WI38 (cell line): ENCODE measurements at regions not wholly inside any gene's neighbourhood (a gene's known extent, or its start where the extent isn't known, plus 50 kb on each side); places are given as distances from the start of the nearest gene placed in this dataset.
"Not testable (repeated sequence)": the region's sequence is repeated elsewhere in the genome, so short reads cannot be mapped to it uniquely, and the experiment has no call there.

ENCODE experiments used
- H3K4me3 ChIP-seq: 2 replicates; pipeline ENCODE4 v1.5.1; 2011; ENCODE audit warnings: low read depth, mild to moderate bottlenecking, control low read depth, low read length
- CTCF ChIP-seq: IDR thresholded peaks from 2 replicates; pipeline ENCODE4 v1.5.1; 2012; ENCODE audit warnings: low read depth, mild to moderate bottlenecking, control low read depth, low read length

GRCh38 chr3:20316238-20316637 is 130.2 kb upstream of the SGO1 start:
- no peak overlapping the region for H3K4me3 ChIP-seq
- TF ChIP-seq CTCF: no peak

DNA sequence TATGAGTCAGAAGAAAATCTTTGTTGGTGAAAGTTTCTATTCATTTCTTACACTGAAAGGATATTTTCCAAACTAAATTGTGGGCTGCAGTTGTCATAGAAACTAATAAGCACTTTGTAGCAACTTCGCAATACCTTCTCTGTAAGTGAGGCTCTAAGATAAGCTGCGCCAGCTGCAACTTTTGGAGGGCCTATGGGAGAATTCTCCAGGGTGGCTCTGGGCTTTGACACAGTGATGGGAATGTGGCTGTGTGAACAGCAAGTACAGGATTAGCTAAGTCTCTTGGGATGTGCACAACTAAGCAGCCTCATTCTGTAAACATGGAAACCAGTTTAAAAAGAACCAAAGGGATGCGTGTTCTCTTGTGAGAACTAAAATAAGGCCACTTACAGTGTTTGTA is 124.6 kb upstream of the SGO1 start:
- no peak for TF ChIP-seq CTCF
- H3K4me3 ChIP-seq: no peak overlapping the region

- H3K4me3 ChIP-seq: no peak overlapping the region
Measured at GRCh38 chr3:20307383-20307782, 121.4 kb upstream of the SGO1 start.

DNA sequence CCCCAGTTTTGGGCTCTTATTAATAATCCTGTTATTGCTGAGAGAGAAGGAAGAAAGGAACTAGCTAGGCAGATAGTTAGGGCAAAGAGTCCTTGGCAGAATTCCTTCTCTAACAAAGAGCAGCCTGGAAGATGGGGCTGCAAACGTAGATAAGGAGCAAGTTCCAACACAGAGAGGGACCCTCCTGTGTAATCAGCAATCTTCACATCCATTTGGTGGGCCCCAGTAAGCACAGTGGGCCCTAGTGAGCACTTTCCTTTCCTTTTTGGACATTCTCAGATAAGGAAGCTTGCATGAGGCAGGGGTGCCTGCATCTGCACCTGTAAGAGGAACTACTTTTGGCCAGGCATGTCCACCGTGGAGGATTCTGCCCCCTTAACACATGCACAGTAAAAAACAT is 119.6 kb upstream of the SGO1 start:
- TF ChIP-seq CTCF: no peak
- H3K4me3 ChIP-seq: no peak overlapping the region

More at GRCh38 chr3:20307383-20307782, 121.4 kb upstream of the SGO1 start:
- no peak for TF ChIP-seq CTCF

DNA sequence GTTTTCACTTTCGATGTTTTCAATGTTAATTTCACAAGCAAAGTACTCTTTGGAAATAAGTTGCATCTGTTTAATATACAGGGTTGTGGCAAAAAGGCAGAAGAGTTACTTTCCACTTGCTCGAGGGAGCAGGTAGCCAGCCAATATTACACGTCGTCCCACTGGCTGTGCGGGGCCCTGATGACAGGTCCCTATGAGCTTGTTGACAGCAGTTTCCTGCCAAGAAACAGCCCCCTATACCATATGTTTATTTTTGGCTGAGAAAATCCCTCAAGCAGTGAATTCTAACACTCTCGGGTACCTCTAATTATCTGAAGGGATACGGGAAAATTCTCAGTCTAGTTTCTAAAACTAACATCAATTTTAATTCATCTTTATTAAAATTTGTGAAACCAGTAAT is 116.8 kb upstream of the SGO1 start:
- TF ChIP-seq CTCF: no peak
- no peak overlapping the region for H3K4me3 ChIP-seq

GRCh38 chr3:20288050-20288449 is 102.0 kb upstream of the SGO1 start:
- no peak for TF ChIP-seq CTCF

DNA sequence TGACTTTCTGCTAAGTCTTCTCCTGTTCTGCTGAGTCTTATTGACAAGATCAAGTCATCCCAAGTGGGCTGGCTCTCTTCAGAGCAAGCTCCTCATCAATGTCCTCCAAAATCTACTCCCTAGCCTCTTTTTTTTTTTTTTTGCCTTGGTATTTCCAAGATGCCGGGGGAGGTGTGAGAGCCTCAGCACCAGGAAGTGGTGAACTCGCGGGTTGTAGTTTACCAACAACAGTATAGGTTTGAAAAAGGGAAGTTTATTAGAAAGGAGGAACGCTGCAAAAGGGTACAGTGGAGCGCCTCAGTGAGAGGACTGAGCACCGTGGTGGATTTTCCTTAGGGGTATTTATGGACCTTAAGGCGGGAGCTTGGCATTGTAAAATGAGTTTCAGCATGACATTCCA is 94.3 kb upstream of the SGO1 start:
- no peak for TF ChIP-seq CTCF

More at GRCh38 chr3:20288050-20288449, 102.0 kb upstream of the SGO1 start:
- H3K4me3 ChIP-seq: no peak overlapping the region

DNA sequence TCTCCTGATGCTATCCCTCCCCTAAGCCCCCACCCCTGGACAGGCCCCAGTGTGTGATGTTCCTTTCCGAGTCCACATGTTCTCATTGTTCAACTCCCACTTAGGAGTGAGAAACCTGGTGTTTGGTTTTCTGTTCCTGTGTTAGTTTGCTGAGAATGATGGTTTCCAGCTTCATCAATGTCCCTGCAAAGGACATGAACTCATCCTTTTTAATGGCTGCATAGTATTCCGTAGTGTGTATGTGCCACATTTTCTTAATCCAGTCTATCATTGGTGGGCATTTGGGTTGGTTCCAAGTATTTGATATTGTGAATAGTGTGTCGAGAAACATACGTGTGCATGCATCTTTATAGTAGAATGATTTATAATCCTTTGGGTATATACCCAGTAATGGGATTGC is 80.0 kb upstream of the SGO1 start:
- not testable (repeated sequence) for H3K4me3 ChIP-seq

More for the DNA sequence above, 94.3 kb upstream of the SGO1 start:
- no peak overlapping the region for H3K4me3 ChIP-seq
